ENCODE measurements at regions not wholly inside any gene's neighbourhood (a gene's known extent, or its start where the extent isn't known, plus 50 kb on each side); places are given as distances from the start of the nearest gene placed in this dataset.
"Not testable (repeated sequence)": the region's sequence is repeated elsewhere in the genome, so short reads cannot be mapped to it uniquely, and the experiment has no call there.

- DNase-seq (ENCODE audit: low read depth in 3 of 3), result no peak
Measured at GRCh38 chr17:53765609-53766008, 57.1 kb upstream of the KIF2B start.

DNA sequence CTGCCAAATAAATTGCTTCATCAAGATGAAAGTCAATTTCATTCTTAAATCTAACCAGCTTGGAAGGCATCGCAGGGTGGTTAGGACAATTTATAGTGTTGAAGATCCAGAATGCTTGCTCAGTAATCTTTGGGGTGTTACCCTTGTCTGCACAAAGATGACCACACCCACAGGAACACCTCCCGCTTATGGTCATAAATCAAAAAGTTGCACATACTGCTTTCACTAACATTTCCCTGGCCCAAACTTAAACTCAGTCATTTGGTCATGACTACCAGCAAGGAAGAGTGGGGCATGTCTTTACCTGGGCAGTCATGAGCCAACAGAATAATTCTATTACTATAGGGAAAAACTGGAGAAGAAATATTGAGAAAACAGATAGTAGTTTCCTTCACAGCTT is 57.6 kb upstream of the KIF2B start:
- no peak for DNase-seq (ENCODE audit: low read depth in 3 of 3)

- DNase-seq (ENCODE audit: low read depth in 3 of 3), result no peak
Measured at GRCh38 chr17:53757559-53757958, 65.2 kb upstream of the KIF2B start.

DNA sequence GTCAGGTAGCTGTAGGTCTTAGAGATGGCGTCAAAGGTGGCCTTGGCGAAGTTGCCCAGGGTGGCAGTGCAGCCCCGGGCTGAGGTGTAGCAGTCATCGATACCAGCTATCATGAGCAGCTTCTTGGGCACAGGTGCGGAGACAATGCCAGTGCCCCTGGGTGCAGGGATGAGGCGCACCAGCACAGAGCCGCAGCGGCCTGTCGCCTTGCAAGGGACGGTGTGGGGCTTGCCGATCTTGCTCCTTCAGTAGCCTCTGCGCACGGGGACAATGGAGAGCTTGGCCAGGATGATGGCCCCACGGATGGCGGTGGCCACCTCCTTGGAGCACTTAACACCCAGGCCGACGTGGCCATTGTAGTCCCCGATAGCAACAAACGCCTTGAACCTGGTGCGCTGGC is 65.6 kb upstream of the KIF2B start:
- not testable (repeated sequence) for DNase-seq (ENCODE audit: low read depth in 3 of 3)

DNA sequence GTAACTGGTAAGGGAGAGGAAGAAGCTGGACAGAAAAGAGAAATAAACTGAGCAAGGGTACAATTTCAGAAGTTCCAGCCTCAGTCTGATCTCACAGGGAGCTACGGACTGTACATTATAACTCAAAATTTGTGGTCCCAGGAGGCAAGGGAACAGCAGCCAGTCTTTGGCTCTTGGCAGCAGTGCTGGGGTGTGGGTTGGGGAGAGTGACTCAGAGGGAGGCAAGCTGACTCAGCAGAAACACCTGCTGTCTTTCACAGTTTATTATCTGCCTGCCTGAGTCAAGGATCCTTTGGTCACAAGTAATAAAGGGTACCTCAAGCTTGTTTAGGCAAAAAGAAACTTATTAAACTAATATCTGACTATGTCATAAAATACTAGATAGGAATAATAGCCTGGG is 73.5 kb upstream of the KIF2B start:
- no peak for DNase-seq (ENCODE audit: low read depth in 3 of 3)

GRCh38 chr17:53748159-53748820 is 74.4 kb upstream of the KIF2B start:
- not testable (repeated sequence) for DNase-seq (ENCODE audit: low read depth in 3 of 3)

GRCh38 chr17:53740312-53740711 is 82.4 kb upstream of the KIF2B start:
- DNase-seq (ENCODE audit: low read depth in 3 of 3), result no peak

DNA sequence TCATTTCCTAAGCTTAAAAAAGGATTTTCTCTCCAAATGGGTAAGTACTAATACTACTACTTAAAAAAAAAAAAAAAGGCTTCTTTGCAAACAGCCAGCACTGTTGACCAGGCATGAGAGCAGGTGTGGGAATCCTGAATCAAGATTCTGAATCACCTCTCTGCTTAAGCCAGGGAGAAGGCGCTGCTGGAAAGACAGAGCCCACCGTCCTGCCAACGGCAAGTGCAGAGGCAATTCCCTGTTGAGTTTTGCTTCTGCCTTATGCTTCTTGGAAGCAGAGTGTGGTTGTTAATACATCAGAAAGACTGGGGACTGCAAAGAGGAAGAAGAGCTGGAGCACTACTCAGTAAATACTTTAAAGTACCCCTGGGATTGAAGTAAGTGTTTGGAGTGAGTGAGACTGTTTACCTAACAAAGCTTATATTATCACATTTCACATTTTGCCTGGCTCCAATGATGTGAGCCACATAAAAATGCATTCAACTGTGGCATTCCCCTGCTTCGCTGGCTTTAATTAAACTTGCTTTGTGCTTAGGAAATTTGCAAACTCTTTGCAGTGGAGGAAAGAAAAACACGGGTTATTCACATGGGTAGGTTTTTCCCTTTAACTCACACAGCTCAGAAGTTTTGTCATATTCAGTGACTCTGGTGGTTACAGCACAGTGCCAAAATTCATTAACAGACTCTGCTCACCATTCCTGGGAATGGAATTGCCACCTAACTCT is 86.0 kb upstream of the KIF2B start:
- no peak for DNase-seq (ENCODE audit: low read depth in 3 of 3)

DNA sequence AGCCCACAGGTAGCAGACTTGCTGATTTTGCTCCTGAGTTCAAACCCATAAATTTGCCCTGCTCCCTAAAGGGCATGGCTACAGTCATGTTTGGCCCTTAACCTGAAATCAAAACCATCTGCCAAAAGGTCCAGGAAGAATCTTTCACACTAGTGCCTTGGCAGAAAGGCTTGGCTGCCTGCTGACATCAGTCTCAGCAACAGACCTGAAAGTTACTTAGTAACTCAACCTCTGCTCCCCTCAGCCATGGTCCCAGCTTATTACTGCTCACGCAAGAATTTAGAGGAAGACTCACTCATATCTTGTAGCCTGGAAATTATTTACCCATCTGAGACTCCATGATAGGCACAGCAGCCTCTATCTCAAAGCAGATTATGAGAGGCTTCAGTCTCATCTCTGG is 98.0 kb upstream of the KIF2B start:
- DNase-seq (ENCODE audit: low read depth in 3 of 3), result no peak

GRCh38 chr17:53722407-53722806 is 100.3 kb upstream of the KIF2B start:
- DNase-seq (ENCODE audit: low read depth in 3 of 3), result no peak

DNA sequence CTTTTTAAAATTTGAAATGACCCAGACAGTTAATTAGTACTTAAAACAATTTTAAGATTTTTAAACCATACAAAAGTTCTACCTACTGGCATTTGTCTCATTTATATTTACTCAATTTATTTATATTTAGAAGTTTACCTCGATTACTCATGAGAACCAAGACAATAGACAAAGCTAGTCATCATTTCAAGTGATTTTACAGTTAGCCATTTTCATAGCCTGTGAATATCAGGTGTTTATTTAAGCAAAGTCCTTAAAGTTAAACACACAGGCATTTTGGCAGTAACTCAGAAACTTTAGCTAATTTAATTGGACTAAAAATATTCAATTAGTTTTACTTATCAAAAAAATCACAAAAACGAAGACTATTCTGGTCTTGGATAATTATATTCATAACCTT is 101.6 kb upstream of the KIF2B start:
- no peak for DNase-seq (ENCODE audit: low read depth in 3 of 3)

DNA sequence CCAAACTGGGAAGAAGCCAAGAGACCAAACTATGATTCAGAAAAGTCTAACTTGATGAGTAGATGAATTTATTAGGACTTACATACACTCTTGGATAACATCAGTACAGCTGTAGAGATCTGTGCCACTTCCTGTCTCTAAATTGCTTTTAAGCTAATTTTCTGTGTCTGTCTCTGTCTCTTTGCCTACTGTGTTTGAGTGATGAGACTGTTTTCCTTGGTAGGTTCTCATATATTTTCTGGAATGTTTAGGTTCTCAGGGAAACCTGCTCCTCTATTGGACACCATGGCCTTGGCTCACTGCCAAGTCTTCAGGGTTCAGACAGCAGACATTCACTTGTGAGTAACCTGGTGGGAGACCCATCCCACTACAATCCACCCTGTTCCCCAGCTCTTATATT is 103.5 kb upstream of the KIF2B start:
- DNase-seq (ENCODE audit: low read depth in 3 of 3), result no peak

DNA sequence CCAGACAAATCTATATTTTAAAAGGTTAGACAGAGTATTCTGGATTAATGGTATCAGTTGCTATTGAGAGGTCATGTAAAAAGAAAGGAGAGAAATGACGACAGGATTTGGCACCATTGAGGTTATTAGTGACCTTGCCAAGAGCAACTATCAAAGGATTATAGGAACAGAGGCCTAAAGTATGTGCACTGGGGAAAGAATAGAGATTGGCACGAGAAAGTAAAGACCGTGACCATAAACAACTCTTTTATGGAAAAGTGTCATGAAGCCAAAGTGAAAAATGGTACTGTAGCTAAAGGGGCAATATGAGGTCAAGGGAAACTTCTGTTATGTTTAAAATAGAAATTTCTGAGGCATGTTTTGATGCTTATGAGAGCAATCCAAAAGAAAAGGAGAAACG is 115.2 kb upstream of the KIF2B start:
- DNase-seq (ENCODE audit: low read depth in 3 of 3), result no peak

- DNase-seq (ENCODE audit: low read depth in 3 of 3), result no peak
Measured at GRCh38 chr17:53696286-53696685, 126.4 kb upstream of the KIF2B start.

DNA sequence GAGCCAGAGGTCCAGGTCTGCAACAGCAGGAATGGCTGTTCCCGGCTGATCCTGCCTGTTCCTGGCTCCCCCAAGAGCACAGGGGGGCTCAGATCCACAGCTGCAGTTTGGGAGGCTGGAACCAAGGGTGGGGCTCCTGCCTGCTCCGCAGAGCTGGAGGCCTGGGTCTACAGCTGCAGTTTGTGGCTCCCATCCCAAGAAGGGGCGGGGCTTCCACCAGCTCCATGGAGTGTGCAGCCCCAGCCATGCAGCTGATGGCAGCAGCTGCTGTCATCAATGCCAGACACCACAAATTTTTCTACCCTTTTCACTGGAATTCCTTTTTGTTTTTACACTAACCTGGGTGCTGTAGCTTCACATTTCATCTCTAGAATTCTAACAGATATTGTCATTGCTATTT is 135.4 kb upstream of the KIF2B start:
- DNase-seq (ENCODE audit: low read depth in 3 of 3), result no peak

DNA sequence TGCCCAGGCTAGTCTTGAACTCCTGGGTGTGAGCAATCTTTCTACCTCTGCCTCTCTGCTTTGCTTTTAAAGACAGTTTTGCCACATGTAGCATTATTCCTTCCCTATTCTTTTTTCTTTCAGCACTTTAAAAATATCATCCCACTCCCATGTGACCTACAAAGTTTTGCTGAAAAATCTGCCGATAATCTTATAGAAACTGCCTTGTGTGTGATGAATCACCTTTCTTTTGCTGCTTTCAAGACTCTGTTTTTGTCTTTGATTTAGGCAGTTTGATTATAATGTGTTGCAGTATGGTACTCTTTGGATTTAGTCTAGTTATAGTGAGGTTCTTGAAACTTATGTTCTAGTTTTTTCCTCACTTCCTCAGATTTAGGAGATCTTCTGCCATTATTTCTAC is 142.0 kb upstream of the KIF2B start:
- DNase-seq (ENCODE audit: low read depth in 3 of 3), result no peak

GRCh38 chr17:53668854-53669253 is 153.9 kb upstream of the KIF2B start:
- DNase-seq (ENCODE audit: low read depth in 3 of 3), result no peak

- DNase-seq (ENCODE audit: low read depth in 3 of 3), result no peak
Measured at GRCh38 chr17:53662608-53663007, 160.1 kb upstream of the KIF2B start.

DNA sequence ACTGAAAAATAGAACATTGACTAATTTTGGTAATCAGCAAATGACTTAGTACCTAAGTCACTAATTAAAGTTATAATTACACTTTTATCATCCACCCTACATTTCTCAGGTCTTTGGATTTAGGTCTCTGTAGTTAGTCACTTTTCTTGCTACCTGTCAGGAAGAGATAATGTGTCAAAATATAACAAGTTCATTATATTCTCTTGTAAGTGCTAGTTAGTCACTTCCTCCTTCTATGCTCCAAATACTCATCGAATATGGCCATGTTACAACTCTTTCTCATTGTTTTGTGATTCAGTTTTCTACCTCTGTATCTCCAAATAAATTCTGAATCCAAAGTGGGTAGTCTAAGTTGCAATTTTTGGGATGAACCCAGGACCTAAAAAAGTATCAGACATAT is 163.5 kb upstream of the KIF2B start:
- no peak for DNase-seq (ENCODE audit: low read depth in 3 of 3)

- no peak for DNase-seq (ENCODE audit: low read depth in 3 of 3)
Measured at GRCh38 chr17:53655591-53655990, 167.1 kb upstream of the KIF2B start.

- DNase-seq (ENCODE audit: low read depth in 3 of 3), result no peak
Measured at GRCh38 chr17:53649201-53649600, 173.5 kb upstream of the KIF2B start.

DNA sequence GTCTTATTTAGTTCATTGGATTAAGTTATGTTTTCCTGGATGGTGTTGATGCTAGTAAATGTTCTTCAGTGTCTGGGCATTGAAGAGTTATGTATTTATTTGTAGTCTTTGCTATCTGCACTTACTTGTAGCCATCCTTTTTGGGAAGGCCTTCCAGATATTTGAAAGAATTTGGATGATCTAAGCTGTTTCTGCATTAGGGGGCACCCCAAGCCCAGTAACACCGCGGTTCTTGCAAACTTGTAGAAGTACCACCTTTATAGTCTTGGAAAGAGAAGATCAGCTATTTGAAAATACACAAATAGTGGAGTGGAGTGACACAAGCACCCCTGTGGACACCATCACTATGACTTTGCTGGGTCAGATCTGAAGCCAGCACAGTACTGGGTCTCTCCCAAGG is 175.9 kb upstream of the KIF2B start:
- DNase-seq (ENCODE audit: low read depth in 3 of 3), result no peak

GRCh38 chr17:53640808-53641207 is 181.9 kb upstream of the KIF2B start:
- DNase-seq (ENCODE audit: low read depth in 3 of 3), result no peak

GRCh38 chr17:53635444-53635843 is 187.3 kb upstream of the KIF2B start:
- DNase-seq (ENCODE audit: low read depth in 3 of 3), result no peak
